C4-2B (cell line): ENCODE measurements at regions not wholly inside any gene's neighbourhood (a gene's known extent, or its start where the extent isn't known, plus 50 kb on each side); places are given as distances from the start of the nearest gene placed in this dataset.

Source experiments
- CTCF ChIP-seq: fragments of 450-650 bp; conservative IDR thresholded peaks from 2 replicates; pipeline ENCODE4 v1.5.1; 2017; ENCODE audit warnings: mild to moderate bottlenecking
- ZFX ChIP-seq: fragments of 450-650 bp; IDR thresholded peaks from 2 replicates; pipeline ENCODE4 v1.6.1; 2017

- TF ChIP-seq CTCF: no peak
- no peak for TF ChIP-seq ZFX
Measured at GRCh38 chr21:35859677-35860076, 200.6 kb downstream of the SETD4 start.
